BJ (cell line): ENCODE measurements at regions not wholly inside any gene's neighbourhood (a gene's known extent, or its start where the extent isn't known, plus 50 kb on each side); places are given as distances from the start of the nearest gene placed in this dataset.

ENCODE experiments used
- CTCF ChIA-PET: fragments of 350-600 bp; formaldehyde crosslinking; extraction: SDS; loops from one replicate; lab custom pipeline; 2021; ENCODE audit warnings: antibody characterized with exemption, inconsistent platforms; lab: Yijun Ruan, JAX
- POLR2A ChIA-PET: fragments of 300-600 bp; sonication (Branson Sonifier 250); formaldehyde crosslinking; extraction: SDS; loops from one replicate; lab custom pipeline; 2021; ENCODE audit warnings: antibody characterized with exemption; lab: Charles Lee
- DNase-seq: peaks from one replicate; pipeline ENCODE4 v3.0.0-alpha.2; 2011; ENCODE audit warnings: low read depth
- H3K27me3 ChIP-seq: 2 replicates; pipeline ENCODE4 v1.6.0; 2011; ENCODE audit warnings: low read length; ENCODE audit not compliant: control insufficient read depth, insufficient read depth
- H3K36me3 ChIP-seq: 2 replicates; pipeline ENCODE4 v1.5.1; 2011; ENCODE audit warnings: low read length; ENCODE audit not compliant: control insufficient read depth, insufficient read depth
- H3K4me3 ChIP-seq: 2 replicates; pipeline ENCODE4 v1.5.1; 2011; ENCODE audit warnings: low read depth, mild to moderate bottlenecking, control low read depth, low read length
- TF ChIP-seq, protein P1 (sequence below): IDR thresholded peaks from 2 replicates; pipeline ENCODE4 v1.5.1; 2011; ENCODE audit warnings: low read depth, mild to moderate bottlenecking, control low read depth, inconsistent platforms, low read length, moderate library complexity; ENCODE audit not compliant: insufficient read depth

GRCh38 chr5:168076561-168076991 is 214.9 kb upstream of the WWC1 start:
- H3K27me3 ChIP-seq: no peaks in the 10 kb centered on the region; the same call in 1 of the 2 replicates
- DNase-seq: no peak
- POLR2A ChIA-PET: interaction anchor here (0.5 kb wide), 1 partner anchor 360 kb away, joined by 3 read pairs; no protein-coding TSS in a partner anchor
- CTCF ChIA-PET: interaction anchor here (0.6 to 1.9 kb wide), 16 partner anchors 9 to 481 kb away, joined by 3 to 18 read pairs (median 3); no protein-coding TSS in a partner anchor
- TF ChIP-seq, protein P1, sequence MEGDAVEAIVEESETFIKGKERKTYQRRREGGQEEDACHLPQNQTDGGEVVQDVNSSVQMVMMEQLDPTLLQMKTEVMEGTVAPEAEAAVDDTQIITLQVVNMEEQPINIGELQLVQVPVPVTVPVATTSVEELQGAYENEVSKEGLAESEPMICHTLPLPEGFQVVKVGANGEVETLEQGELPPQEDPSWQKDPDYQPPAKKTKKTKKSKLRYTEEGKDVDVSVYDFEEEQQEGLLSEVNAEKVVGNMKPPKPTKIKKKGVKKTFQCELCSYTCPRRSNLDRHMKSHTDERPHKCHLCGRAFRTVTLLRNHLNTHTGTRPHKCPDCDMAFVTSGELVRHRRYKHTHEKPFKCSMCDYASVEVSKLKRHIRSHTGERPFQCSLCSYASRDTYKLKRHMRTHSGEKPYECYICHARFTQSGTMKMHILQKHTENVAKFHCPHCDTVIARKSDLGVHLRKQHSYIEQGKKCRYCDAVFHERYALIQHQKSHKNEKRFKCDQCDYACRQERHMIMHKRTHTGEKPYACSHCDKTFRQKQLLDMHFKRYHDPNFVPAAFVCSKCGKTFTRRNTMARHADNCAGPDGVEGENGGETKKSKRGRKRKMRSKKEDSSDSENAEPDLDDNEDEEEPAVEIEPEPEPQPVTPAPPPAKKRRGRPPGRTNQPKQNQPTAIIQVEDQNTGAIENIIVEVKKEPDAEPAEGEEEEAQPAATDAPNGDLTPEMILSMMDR: peak; percentile 73
- no peaks in the 10 kb centered on the region for H3K36me3 ChIP-seq
- no peak overlapping the region for H3K4me3 ChIP-seq

DNA sequence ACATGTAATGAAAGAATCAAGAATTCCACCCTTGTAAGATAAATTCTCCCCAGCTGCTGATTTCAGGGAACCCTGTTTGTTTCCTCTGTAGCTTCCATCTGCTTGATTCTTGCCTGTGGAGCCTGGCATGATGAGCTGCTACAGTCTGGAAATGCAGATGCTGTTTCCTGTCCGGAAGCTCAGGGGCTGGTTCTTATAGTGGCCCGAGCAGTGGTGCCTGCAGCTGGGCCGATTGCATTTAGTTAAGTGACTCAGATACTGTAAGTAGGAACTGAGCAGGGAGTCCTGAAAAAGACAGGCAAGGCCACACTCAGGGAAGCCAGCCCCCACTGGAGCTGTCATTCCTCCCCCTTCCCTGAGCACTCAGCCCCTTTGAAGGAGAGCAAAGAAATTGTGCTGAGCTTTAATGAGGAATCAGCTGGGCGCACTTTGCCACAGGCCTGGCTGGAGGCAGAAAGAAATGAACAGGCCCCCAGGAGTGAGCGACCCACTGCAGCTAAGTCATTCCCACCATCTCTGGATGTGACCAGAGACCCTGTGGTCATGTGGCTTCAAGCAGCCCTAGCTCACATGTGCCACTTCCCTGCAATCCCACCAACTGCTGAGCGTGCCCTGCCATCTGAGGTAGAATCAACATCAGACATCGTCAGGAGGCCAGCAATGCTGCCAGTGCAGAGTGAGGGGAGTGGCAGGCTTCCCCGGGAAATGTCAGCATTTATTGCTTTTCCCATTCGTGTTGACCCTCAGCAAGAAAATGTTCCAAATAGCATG is 206.0 kb upstream of the WWC1 start:
- ChIA-PET CTCF (interaction anchor here (0.8 to 3.0 kb wide), 11 partner anchors 9 to 368 kb away, joined by 3 to 18 read pairs (median 3); no protein-coding TSS in a partner anchor), POLR2A (no interaction called here)
- Histone ChIP-seq H3K27me3 (no peaks in the 10 kb centered on the region), H3K4me3 (no peak overlapping the region), H3K36me3 (no peaks in the 10 kb centered on the region)
- TF ChIP-seq, protein P1: no peak
- no peak for DNase-seq

- TF ChIP-seq, protein P1: peak; percentile 34
- Histone ChIP-seq H3K36me3 (no peaks in the 10 kb centered on the region), H3K4me3 (no peak overlapping the region), H3K27me3 (no peaks in the 10 kb centered on the region)
- CTCF ChIA-PET: interaction anchor here (0.9 to 3.0 kb wide), 8 partner anchors 8 to 369 kb away, joined by 3 to 18 read pairs (median 3); no protein-coding TSS in a partner anchor
- POLR2A ChIA-PET: no interaction called here
- DNase-seq: peak; percentile 84
These were observed 205.3 kb upstream of the WWC1 start for GRCh38 chr5:168086104-168086610.

- POLR2A ChIA-PET: no interaction called here
- CTCF ChIA-PET: interaction anchor here (0.8 to 3.0 kb wide), 5 partner anchors 10 to 370 kb away, joined by 3 to 18 read pairs (median 3); no protein-coding TSS in a partner anchor
- TF ChIP-seq, protein P1: no peak
- no peak for DNase-seq
- Histone ChIP-seq H3K27me3 (no peaks in the 10 kb centered on the region), H3K4me3 (no peak overlapping the region), H3K36me3 (no peaks in the 10 kb centered on the region)
These were observed 204.7 kb upstream of the WWC1 start for GRCh38 chr5:168086746-168087145.
